Glutamatergic neuron (in vitro differentiated cells): ENCODE measurements at regions not wholly inside any gene's neighbourhood (a gene's known extent, or its start where the extent isn't known, plus 50 kb on each side); places are given as distances from the start of the nearest gene placed in this dataset.

Source experiments
- DNase-seq: peaks from one replicate; pipeline ENCODE4 v3.0.0; 2022
- H3K27ac Mint-ChIP-seq: one replicate; pipeline ENCODE4 v1.8.0; 2020; ENCODE audit warnings: mild to moderate bottlenecking, mixed read lengths, inconsistent platforms; ENCODE audit not compliant: unreplicated experiment
- H3K27me3 Mint-ChIP-seq: one replicate; pipeline ENCODE4 v1.8.0; 2020; ENCODE audit warnings: mild to moderate bottlenecking, moderate library complexity, mixed read lengths, inconsistent platforms; ENCODE audit not compliant: unreplicated experiment
- H3K36me3 Mint-ChIP-seq: one replicate; pipeline ENCODE4 v1.8.0; 2020; ENCODE audit warnings: mild to moderate bottlenecking, mixed read lengths, inconsistent platforms; ENCODE audit not compliant: unreplicated experiment
- H3K4me1 Mint-ChIP-seq: one replicate; pipeline ENCODE4 v1.8.0; 2020; ENCODE audit warnings: mild to moderate bottlenecking, low read depth, mixed read lengths, inconsistent platforms; ENCODE audit not compliant: unreplicated experiment
- H3K4me3 Mint-ChIP-seq: one replicate; pipeline ENCODE4 v1.8.0; 2020; ENCODE audit warnings: mild to moderate bottlenecking, mixed read lengths, inconsistent platforms; ENCODE audit not compliant: unreplicated experiment
- H3K9me3 Mint-ChIP-seq: one replicate; pipeline ENCODE4 v1.8.0; 2020; ENCODE audit warnings: mild to moderate bottlenecking, moderate library complexity, mixed read lengths, inconsistent platforms; ENCODE audit not compliant: unreplicated experiment
- TF ChIP-seq, protein P1 (sequence below): fragments of 200-600 bp; sonication (generic); IDR thresholded peaks from one replicate; pipeline ENCODE4 v1.5.0; 2021; ENCODE audit not compliant: partially characterized antibody, unreplicated experiment

DNA sequence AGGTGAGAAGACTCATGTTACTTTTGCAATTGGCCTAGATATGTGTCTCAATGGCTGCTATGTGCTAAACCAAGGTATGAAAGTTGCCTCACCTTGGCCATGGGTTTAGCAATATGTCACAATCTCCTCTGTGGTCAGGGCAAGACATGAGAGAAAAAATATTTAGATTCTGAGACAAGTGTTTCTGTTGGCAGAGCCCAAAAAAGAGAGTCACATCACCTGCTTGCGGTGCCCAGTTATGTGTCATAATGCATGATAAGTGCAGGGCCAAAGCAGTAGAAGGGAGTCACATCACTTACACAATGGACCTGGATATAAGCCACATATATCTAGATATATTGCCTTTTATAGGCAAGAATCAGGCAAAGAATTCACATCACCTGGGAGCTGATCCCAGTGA, 894.1 kb upstream of the AMELY start:
- Mint-ChIP-seq H3K27me3 (no peaks in the 10 kb centered on the region), H3K36me3 (no peaks in the 10 kb centered on the region), H3K4me3 (no peak overlapping the region), H3K4me1 (no peaks in the 10 kb centered on the region), H3K27ac (no peak overlapping the region), H3K9me3 (no peaks in the 10 kb centered on the region)
- DNase-seq: no peak
- TF ChIP-seq, protein P1, sequence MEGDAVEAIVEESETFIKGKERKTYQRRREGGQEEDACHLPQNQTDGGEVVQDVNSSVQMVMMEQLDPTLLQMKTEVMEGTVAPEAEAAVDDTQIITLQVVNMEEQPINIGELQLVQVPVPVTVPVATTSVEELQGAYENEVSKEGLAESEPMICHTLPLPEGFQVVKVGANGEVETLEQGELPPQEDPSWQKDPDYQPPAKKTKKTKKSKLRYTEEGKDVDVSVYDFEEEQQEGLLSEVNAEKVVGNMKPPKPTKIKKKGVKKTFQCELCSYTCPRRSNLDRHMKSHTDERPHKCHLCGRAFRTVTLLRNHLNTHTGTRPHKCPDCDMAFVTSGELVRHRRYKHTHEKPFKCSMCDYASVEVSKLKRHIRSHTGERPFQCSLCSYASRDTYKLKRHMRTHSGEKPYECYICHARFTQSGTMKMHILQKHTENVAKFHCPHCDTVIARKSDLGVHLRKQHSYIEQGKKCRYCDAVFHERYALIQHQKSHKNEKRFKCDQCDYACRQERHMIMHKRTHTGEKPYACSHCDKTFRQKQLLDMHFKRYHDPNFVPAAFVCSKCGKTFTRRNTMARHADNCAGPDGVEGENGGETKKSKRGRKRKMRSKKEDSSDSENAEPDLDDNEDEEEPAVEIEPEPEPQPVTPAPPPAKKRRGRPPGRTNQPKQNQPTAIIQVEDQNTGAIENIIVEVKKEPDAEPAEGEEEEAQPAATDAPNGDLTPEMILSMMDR: no peak

DNA sequence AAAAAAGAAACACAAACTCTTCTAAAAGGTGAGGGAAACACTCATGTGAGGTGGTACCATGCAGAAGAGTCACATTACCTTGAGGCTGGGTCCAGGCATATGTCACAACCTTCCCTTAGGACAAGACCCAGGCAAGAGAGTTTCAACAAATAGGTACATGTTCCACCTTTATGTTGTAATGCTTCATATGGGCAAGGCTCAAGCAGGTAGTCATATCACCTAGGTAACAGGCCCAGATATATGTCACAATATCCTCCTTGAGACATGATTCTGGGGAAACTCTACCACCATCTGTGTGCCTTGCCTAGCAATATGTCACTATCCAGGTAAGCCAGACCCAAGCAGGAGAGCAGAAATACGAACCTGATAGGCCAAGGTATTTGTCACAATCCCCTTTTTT, 892.2 kb upstream of the AMELY start:
- DNase-seq: no peak
- Mint-ChIP-seq H3K4me3 (no peak overlapping the region), H3K36me3 (no peaks in the 10 kb centered on the region), H3K9me3 (no peaks in the 10 kb centered on the region), H3K27me3 (no peaks in the 10 kb centered on the region), H3K4me1 (no peaks in the 10 kb centered on the region), H3K27ac (no peak overlapping the region)
- TF ChIP-seq, protein P1: no peak

DNA sequence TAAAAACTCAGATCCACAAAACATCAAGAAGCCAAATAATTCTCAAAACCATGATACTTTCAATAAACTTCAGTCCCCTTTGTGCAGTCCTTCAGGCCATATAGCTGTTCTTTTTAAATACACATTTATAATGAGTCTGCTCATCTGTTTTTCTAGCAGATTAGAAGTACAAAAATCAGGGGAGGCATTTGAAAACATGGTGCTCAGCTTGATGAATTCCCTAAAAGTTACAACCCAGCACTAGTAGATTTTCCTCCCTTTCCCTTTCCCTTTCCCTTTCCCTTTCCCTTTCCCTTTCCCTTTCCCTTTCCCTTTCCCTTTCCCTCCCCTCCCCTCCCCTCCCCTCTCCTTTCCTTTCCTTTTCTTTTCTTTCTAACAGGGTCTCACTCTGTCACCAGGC, 884.6 kb upstream of the AMELY start:
- H3K36me3 Mint-ChIP-seq: no peaks in the 10 kb centered on the region
- no peaks in the 10 kb centered on the region for H3K4me1 Mint-ChIP-seq
- H3K27ac Mint-ChIP-seq: no peak overlapping the region
- H3K9me3 Mint-ChIP-seq: no peaks in the 10 kb centered on the region
- no peaks in the 10 kb centered on the region for H3K27me3 Mint-ChIP-seq
- DNase-seq: no peak
- no peak overlapping the region for H3K4me3 Mint-ChIP-seq
- TF ChIP-seq, protein P1: no peak

GRCh38 chrY:7794441-7794840, 882.9 kb upstream of the AMELY start:
- Mint-ChIP-seq H3K4me1 (no peaks in the 10 kb centered on the region), H3K27ac (no peak overlapping the region)

DNA sequence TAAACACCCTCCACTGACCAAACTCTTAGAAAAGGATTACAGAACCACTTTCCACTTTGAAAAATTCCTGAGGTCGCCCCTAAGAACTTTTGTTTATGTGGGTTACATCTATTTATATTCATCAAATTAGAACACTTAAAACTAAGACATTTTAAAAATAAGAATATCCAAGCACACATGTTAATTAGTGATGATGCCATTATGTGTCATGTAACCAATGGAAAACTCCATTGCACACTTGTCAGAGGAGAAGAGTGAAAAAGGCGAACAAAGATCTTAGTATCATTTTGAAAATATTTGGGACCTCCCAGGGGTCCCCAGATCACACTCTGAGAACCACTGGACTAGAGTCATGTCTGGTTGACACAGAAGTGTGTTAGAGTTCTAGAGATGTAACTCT, 882.4 kb upstream of the AMELY start:
- Mint-ChIP-seq H3K4me1 (no peaks in the 10 kb centered on the region), H3K36me3 (no peaks in the 10 kb centered on the region), H3K4me3 (no peak overlapping the region), H3K27ac (no peak overlapping the region), H3K9me3 (no peaks in the 10 kb centered on the region), H3K27me3 (no peaks in the 10 kb centered on the region)
- TF ChIP-seq, protein P1: no peak
- no peak for DNase-seq

More at GRCh38 chrY:7794441-7794840, 882.9 kb upstream of the AMELY start:
- DNase-seq: no peak
- Mint-ChIP-seq H3K27me3 (no peaks in the 10 kb centered on the region), H3K9me3 (no peaks in the 10 kb centered on the region), H3K4me3 (no peak overlapping the region), H3K36me3 (no peaks in the 10 kb centered on the region)
- TF ChIP-seq, protein P1: no peak
